HG03280 (cell line): ENCODE measurements at regions not wholly inside any gene's neighbourhood (a gene's known extent, or its start where the extent isn't known, plus 50 kb on each side); places are given as distances from the start of the nearest gene placed in this dataset.

Experiments used
- ATAC-seq: cut with Tn5 transposase; IDR thresholded peaks from one replicate; pipeline ENCODE4 v1.9.1; 2021; ENCODE audit warnings: mild to moderate bottlenecking, moderate library complexity; ENCODE audit not compliant: unreplicated experiment

DNA sequence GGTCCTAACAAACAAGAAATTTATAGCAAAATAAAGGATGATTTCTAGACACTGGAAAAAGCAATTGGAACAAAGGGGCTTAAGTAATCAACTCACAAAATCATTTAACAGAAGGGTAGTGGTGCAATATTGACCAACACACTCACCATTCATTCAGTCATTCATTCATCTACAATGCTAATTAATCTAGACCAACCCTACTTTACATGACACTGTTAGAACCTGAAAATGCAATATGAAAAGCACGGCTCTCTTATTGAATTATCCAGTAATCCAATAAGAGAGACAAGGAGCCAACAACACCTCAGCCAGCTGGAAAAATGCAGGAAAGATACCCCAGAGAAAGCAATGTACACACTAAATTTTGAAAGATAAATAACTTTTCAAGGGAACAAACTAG lies 310.8 kb upstream of the NR5A2 start:
- no peak for ATAC-seq

DNA sequence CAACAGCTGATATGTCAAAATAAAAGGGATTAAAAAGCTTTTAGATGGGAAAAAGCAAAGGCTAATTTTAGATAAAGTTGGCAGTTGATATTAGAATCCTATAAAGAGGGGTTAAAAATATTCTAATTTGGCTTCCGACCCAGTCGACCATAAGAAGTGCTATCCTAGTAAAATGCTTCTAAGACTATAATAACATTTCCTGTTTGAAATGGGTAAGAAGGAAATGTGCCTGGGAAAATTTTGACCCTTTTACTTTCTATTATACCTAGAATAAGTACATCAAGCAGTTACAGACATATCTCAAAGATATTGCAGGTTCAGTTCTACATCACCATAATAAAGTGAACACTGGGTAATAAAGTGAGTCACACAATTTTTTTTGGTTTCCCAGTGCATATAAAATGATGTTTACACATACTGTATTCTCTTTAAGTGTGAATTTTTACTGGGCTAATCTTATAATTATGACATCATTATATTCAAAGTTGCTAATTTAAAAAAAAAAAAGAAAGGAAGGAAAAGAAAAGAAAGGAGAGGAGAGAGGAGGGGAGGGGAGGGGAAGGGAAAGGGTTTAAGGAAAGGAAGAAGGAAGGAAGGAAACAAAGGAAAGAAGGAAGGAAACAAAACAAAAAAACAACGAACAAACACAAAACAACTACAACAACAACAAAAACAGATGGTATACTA lies 308.2 kb upstream of the NR5A2 start:
- ATAC-seq, result no peak

DNA sequence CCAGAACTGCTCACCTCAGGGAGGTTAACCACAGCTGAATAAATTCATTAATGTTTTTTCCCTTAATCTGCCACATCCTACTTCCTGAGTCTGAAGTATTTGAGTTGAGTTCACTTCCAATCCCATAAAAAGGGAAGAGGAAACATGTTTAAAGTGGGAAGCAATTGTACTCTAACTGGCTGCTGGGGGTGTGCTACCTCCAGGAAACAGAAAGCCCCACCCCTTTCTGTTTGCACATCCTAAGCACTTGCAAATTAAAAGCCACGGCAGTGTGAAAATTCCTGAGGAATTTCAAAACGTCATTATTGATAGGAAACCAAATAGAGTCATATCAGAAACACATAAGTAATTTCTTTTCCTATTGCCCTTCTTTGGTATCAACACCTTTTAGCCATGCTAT lies 307.0 kb upstream of the NR5A2 start:
- ATAC-seq, result no peak

DNA sequence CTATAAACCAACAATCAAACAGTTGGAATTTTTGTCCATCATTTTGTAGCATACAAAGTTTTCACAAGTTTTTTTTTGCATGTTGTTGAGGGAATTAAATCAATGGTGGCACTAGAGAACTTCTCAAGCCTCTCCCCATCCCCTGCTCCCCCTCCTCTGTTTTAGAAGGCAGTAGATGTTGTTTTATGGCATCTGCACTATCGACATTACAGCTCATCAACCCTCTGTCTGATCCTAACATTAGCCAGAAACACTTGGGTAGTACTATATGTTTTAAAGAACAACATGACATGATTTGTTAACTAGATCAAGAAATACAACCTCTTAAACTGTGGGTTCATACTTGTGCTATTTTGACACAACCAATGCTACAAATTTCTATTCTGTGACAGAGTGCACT lies 306.5 kb upstream of the NR5A2 start:
- ATAC-seq, result no peak

DNA sequence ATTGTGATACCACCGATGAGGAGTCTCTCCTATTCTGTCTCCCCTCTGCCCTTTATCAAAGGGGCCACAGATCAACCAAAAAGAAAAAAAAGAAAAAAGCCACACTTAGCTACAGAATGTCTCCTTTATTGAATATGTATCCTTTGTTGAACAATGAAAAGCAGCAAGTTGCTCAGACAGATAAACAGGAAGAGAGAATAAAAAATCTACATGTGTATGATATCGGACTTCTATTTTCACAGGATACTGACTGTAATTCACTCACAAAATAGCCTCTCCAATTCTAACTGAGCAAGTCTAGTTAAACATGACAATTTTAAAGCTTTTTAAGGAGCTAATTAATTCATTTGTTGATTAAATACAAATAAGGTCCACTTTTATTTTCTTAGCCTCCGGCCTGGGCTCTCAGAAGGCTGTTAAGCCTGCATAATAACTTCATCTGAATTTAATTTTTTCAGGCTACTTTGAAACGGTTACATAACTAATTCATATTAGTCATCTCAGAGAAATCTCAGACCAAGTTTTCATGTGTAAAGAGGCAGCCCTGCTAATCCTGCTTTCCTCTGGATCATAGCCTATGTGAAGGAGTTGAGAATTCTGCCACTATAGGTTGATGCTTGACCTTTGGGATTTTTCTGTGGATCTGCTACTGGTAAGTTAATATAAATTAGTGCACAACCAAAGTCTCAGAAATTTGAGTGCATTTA lies 304.1 kb upstream of the NR5A2 start:
- no peak for ATAC-seq

DNA sequence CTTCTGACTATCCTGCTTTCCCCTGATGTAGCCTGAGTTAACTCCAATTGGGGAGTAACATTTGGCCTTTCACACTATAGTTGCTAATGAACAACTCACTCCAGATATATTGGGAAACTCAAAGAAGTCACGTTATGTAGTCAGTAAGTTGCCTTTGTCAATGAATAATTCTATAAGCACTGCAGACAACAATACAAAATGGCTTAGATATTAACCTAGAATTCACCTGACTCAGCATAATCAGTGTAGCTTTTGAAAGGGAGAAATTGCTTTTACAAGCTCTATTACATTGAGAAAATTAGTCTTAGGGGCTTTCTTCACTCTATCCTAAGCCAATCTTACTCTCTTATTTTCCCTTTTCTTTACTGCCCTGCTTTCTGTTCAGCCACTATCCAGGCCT lies 303.5 kb upstream of the NR5A2 start:
- no peak for ATAC-seq

DNA sequence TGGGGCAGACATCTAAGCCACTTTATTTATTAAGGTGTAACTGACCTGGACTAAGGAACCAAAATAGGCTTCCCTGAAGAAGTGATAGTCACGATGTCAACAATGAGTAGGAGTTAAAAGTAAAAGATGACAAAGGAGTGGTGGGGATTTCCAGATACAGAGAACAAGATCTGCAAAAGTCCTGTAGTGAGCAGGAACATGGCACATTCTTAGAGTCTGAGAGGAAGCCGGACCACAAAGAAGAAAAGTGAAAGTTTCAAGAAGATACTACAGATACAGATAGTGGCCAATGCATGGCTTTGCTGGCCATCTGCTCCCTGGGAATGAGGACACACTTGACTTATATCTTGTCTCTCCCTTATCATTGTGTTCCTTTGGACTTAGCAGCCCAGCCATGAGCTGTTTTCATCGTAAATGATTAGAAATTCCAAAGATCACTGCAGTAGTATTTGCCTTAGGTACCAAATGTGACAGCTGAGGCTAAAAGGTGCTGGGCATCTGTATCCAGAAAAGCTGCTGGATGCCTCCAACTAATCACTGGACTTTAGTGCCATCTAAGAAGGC lies 302.4 kb upstream of the NR5A2 start:
- ATAC-seq, result peak; percentile 50

DNA sequence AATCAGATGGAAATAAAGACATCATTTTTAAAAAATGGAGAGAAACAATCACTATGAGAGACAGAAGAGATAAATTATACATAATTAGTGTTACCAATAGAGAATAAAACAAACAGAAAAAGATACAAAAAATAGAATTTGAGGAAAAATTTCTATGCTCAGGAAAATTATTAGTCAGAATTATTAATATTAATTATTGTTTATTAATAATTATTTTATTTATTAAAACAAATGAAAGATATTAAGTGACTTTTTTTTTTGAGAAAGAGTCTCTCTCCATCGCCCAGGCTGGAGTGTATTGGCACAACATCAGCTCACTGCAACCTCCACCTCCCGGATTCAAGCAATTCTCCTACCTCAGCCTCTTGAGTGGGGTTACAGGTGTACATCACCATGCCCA lies 299.8 kb upstream of the NR5A2 start:
- no peak for ATAC-seq

DNA sequence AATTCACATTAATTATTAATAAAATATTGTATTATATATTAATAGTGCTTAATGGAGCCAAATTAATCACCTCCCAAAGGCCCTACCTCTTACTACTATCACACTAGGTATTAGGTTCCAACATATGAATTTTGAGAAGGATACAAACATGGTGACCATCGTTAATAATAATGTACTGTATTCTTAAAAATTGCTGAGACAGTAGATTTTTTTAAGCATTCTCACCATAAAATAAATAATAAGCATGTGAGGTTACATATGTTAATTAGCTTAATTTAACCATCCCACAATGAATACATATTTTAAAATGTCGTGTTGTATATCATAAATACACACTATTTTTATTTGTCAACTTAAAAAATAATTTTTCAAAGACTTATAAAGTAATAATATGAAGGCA lies 299.2 kb upstream of the NR5A2 start:
- no peak for ATAC-seq

DNA sequence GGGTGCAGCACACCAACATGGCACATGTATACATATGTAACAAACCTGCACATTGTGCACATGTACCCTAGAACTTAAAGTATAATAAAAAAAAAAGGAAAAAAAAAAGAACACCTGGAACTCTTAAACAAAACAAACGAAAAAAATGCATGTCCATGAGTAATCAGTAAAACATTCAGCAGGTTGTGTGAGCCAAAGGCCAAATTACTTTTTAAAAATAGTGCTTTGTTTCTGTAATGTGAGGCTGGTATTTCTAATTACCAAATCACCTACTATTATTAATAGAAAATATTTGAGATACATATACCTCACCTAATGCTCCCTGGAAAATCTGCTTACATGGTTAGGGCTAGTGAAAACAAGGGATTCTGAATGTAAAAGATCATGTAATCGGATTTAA lies 294.4 kb upstream of the NR5A2 start:
- ATAC-seq, result no peak

DNA sequence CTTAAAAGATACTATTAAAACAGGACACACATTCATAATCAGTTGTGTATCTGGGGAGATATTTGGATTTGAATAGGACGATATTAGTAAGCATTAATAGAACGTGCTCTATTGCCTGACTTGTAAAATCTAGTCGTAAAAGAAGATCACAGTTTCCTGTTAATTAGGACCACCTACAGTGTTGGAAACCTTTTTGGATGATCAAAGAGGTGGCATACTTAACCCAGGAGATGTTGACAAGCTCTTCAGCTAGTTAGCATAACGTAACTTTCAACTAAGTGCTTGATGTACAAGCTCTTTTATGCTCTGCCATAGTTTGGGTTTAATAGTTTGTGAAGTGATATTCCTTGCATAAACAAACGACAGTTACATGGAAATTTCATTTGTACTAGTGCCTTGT lies 293.3 kb upstream of the NR5A2 start:
- ATAC-seq, result no peak

DNA sequence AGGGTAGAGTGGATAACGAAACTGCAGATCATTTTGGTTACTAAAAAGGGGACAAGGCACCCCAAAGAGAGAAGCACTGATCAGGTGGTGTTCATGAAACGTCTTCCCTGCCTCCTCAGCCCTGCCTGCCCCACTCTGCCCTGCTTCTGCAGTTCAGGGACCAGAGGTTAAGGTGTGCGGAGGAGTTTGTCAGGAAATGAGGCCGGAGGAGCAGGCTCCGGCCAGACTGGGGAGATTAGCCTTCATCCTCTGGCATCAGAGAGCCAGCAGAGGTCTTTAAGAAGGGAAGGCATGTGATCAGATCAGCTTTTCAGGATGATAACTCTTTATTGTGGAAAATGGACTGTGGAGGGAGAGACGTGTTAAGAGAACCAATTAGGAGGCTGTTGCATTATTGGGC lies 291.9 kb upstream of the NR5A2 start:
- no peak for ATAC-seq

DNA sequence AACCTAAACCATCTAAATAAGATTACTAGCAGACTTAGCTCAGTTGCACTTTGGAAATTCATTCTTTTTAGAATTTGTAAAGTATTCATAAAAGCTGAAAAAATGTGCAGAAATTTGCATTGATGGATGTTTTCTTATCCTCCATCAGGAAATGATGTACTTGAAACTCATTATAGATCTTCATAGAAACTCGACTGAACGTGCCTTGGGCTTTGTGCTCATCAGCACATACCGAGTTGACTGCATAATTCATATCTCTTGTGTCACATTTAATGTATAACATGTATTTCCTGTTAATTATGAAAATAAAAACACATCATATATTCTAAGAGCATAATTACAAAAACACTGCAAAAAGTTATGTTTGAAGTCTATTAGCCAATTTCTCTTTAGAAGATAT lies 290.9 kb upstream of the NR5A2 start:
- no peak for ATAC-seq

DNA sequence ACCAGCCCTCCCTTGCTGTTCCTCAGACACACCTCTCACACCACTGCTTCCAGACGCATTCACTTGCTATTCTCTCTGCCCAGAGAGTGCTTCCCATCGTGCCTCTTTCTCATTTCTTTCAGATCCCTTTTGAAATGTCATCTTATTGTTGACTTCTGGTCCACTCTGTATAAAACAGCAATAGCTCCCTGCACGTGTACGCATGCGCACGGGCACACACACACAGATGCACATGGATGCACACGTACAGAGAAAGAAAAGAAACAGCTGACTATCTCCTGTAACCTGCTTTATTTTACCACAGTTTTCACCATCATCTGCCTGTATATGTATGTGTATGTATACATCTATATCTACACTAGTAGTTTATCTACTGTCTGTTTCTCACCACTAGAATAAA lies 285.9 kb upstream of the NR5A2 start:
- no peak for ATAC-seq

DNA sequence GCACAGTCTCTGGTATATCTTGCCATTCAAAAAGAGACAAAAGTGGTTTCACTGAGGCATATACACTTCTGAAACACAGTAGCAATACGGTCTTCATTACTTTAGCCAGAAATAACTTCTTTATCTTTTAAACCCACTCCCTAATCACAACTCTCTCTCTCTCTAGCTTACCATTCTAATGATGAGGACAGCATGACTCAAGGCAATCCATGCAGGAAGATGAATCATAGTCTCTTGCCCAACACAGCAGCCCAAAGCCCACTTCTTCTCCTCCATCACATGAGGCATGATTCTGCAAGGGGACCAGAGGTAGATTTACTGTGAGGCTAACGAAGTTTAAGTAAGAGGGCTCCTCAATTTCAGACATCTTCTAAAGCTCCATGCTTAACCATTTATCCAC lies 285.0 kb upstream of the NR5A2 start:
- ATAC-seq, result no peak

DNA sequence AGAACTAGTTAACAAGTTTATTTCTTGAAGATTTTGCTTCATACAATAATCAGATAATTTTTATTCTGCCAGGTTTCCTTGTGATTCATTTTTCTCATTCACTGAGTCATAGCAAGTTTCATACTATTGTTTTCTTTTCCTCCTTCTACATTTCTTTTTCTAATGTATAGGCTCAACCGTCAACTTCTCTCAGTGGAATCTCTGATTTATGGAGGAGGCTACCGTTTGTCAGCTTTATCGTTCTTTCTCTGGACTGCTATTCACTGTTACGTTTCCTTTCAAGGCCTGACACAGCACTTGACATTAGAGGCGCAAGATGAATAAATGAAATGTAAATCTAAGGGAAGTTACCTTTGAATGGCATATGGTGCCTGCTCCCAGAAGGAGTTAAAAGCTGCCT lies 284.3 kb upstream of the NR5A2 start:
- no peak for ATAC-seq

DNA sequence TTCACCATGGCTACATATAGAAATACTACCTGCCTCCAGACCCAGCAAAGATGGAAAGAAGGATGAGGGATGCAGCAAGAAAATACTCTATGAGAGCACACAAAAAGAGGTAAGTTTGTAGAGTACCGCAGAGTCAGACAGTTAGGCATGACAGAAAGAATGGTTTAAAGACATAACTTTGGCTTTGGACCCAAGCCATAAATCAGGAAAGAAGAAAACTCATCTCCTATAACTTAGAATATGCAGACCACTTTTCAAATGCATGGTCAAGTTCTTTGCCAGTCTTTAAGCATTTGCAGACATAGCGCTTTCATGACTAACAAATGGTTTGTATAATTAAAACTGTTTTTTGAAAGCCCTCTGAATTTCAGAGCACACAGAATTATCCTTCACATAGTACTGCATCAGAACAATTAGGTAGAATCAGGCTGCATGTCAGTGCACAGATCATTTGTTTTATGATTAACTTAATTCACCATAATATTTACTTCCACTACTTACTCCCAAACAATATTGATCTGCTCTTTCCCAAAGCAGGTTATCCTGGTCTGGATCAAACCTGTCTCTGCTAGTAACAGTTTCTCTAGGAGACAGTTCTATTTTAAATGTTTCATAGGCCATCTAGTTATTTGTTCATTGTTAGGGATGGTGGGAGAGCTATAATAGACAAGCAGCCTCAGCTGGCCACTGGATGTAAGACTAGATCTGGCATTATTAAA lies 280.7 kb upstream of the NR5A2 start:
- no peak for ATAC-seq

DNA sequence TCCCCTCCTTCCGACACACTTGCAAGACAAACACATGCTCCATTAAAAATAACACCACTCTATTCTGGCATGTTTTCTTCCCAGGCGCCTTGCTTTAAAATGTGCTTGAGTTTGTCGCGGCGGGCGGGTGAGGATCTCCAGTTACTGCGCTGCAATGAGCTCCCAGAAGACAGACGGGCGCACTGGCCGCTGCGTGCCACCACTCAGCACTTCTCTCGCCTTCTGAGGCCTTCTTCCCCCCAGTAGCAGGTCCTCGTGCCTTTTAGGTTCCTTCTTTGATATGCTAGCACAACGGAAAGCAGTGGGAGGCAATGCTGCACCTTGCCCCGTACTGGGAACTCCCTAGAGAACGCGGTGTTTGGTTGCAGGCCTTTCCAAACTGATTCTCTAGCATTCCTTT lies 279.5 kb upstream of the NR5A2 start:
- ATAC-seq, result no peak

DNA sequence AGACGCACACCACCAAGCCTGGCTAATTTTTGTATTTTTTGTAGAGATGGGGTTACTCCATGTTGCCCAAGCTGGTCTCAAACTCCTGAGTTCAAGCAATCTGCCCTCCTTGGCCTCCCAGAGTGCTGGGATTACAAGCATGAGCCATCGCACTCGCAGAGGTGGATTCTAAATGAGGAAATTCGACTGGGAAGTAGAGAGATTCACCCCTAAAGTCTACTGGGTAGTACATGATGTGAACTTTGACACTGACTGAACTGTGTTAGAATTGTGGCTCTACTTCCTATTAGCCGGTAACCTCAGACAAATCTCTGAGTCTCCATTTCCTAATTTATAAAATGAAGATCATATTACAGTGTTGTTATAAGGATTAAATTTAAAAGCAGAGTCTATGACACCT lies 276.0 kb upstream of the NR5A2 start:
- no peak for ATAC-seq

DNA sequence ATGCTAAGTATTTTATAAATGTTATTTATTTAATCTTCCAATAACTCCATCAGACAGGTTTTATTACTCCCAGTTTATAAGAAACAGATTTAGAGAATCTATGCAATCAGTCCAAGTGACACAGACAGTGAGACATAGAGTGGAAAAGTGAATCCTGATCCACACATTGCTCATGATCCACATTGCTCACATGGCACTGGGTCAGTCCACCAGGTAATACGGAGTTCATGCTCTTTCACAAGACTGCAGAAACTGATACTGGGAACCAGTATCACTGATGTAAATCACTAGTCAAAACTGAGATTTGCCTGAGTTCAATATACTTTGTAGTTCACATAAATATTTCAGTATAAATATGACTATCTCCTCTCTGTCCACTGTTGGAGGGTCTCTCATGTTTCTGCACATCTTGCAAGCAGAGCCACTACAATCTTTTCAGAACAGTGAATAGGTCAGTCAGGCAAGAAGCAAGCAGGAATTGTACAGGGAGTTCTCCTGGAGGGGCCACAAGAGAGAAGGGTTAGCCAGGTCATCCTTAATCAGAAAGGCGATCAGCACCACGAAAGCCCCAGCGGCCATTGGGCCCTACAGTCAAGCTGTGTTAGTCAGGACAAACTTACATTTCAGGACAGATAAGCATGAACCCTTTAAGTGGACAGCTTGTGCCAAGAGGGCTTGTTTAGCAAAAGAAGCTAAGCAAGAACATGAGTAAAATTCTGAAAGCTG lies 275.4 kb upstream of the NR5A2 start:
- no peak for ATAC-seq

DNA sequence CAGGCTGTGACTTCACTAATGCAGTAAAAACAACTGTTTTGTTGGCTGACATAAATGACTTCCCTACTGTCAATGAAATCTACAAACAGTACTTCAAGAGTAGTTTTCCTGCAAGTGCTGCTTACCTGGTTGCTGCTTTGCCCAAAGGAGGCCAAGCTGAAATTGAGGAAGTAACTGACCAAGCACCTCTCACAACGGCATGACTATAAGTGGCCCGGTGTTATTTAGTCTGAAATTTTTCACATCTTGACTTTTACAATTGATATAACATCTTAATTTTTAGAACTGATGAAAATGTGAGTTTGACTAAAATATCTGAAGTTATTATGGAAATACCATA lies 274.9 kb upstream of the NR5A2 start:
- ATAC-seq, result no peak
